ENCODE measurements at regions not wholly inside any gene's neighbourhood (a gene's known extent, or its start where the extent isn't known, plus 50 kb on each side); places are given as distances from the start of the nearest gene placed in this dataset.

DNA sequence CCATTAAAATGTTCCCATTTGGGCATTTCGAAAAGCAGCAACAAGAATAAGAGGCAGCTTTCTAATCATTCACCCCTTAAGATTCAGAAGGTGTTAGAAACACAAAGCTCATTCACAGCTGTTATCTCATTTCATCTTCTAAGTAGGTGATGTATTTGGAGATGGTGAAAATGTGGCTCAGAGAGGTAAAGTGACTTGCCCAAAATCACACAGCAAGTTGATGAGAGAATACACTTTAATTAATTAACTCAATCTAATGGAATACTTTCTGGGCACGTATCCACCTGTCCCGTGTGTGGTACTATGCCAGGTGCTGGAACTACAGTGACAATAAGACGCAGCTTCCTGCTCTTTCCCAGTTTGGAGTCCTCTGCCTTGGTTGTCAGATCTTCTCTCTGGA is 147.4 kb upstream of the LRFN2 start:
- Histone ChIP-seq H3K4me2 (ENCODE audit: low read length) (no peak overlapping the region), H3K4me1 (ENCODE audit: insufficient read depth, low read length) (no peaks in the 10 kb centered on the region), H3K27me3 (ENCODE audit: insufficient read depth, low read length) (peaks cover 4% of the 10 kb centered on the region), H3K27ac (ENCODE audit: low read depth, low read length) (no peak overlapping the region), H3K4me3 (ENCODE audit: insufficient read depth, low read depth, low read length) (no peak overlapping the region), H3K9me3 (ENCODE audit: insufficient read depth, low read depth, low read length) (no peaks in the 10 kb centered on the region), H3K36me3 (ENCODE audit: insufficient read depth, low read length) (no peaks in the 10 kb centered on the region), H4K20me1 (ENCODE audit: insufficient read depth, low read length) (no peaks in the 10 kb centered on the region), H3K9ac (ENCODE audit: low read length) (no peak overlapping the region), H2AFZ (ENCODE audit: low read depth, low read length) (no peak overlapping the region), H3K79me2 (ENCODE audit: insufficient read depth, low read length) (no peaks in the 10 kb centered on the region)
- H3K4me3 Mint-ChIP-seq (ENCODE audit: unreplicated experiment) = no peak overlapping the region
- H3K36me3 Mint-ChIP-seq (ENCODE audit: low read depth, unreplicated experiment) = no peaks in the 10 kb centered on the region
- FAIRE-seq (no peak), DNase-seq (ENCODE audit: low read depth) (no peak)
- no peak for TF ChIP-seq CTCF (IDR thresholded peaks at IDR 0.05; ENCODE audit: insufficient read depth, low read depth, low read length)
- TF ChIP-seq EZH2 (IDR thresholded peaks at IDR 0.05; ENCODE audit: insufficient read depth, low read length) = no peak
- H3K27me3 Mint-ChIP-seq (ENCODE audit: low read depth, unreplicated experiment) = peaks cover 21% of the 10 kb centered on the region
- peaks cover 7% of the 10 kb centered on the region for H3K4me1 Mint-ChIP-seq (ENCODE audit: low read depth, unreplicated experiment)
- H3K9me3 Mint-ChIP-seq (ENCODE audit: unreplicated experiment) = no peaks in the 10 kb centered on the region
- H3K27ac Mint-ChIP-seq (ENCODE audit: unreplicated experiment) = no peak overlapping the region

GRCh38 chr6:40733770-40734396 is 146.7 kb upstream of the LRFN2 start:
- no peak overlapping the region for H3K9ac ChIP-seq (ENCODE audit: low read length)
- DNase-seq (ENCODE audit: low read depth) (no peak), FAIRE-seq (no peak)
- Mint-ChIP-seq H3K4me3 (ENCODE audit: unreplicated experiment) (no peak overlapping the region), H3K27ac (ENCODE audit: unreplicated experiment) (no peak overlapping the region), H3K4me1 (ENCODE audit: low read depth, unreplicated experiment) (peaks cover 7% of the 10 kb centered on the region), H3K27me3 (ENCODE audit: low read depth, unreplicated experiment) (peaks cover 21% of the 10 kb centered on the region), H3K9me3 (ENCODE audit: unreplicated experiment) (no peaks in the 10 kb centered on the region), H3K36me3 (ENCODE audit: low read depth, unreplicated experiment) (no peaks in the 10 kb centered on the region)
- H3K79me2 ChIP-seq (ENCODE audit: insufficient read depth, low read length) = no peaks in the 10 kb centered on the region
- H3K4me2 ChIP-seq (ENCODE audit: low read length) = no peak overlapping the region
- no peak overlapping the region for H3K4me3 ChIP-seq (ENCODE audit: insufficient read depth, low read depth, low read length)
- H3K36me3 ChIP-seq (ENCODE audit: insufficient read depth, low read length) = no peaks in the 10 kb centered on the region
- H3K9me3 ChIP-seq (ENCODE audit: insufficient read depth, low read depth, low read length) = no peaks in the 10 kb centered on the region
- H4K20me1 ChIP-seq (ENCODE audit: insufficient read depth, low read length) = no peaks in the 10 kb centered on the region
- H3K27ac ChIP-seq (ENCODE audit: low read depth, low read length) = no peak overlapping the region
- peaks cover 4% of the 10 kb centered on the region for H3K27me3 ChIP-seq (ENCODE audit: insufficient read depth, low read length)
- no peak overlapping the region for H2AFZ ChIP-seq (ENCODE audit: low read depth, low read length)
- no peaks in the 10 kb centered on the region for H3K4me1 ChIP-seq (ENCODE audit: insufficient read depth, low read length)
- TF ChIP-seq EZH2 (IDR thresholded peaks at IDR 0.05; ENCODE audit: insufficient read depth, low read length) (no peak), CTCF (IDR thresholded peaks at IDR 0.05; ENCODE audit: insufficient read depth, low read depth, low read length) (no peak)

DNA sequence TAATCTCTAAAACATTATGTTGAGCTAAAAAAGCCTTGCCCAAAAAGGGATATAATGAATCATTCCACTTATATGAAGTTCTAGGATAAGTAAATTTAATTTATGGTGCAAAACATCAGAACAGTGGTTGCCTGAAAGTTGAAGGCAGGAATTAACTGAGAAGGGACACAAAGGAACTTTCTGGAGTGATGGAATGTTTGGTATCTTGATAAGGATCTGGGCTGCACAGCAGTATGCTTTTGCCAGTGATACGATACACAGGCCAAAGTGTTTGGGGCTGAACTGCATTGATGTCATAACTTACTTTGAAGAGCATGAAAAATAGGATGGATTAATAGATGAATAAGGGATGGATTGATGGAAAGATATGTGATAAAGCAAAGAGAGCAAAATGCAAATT is 146.1 kb upstream of the LRFN2 start:
- H3K27ac Mint-ChIP-seq (ENCODE audit: unreplicated experiment) = no peak overlapping the region
- FAIRE-seq (peak; percentile 75), DNase-seq (ENCODE audit: low read depth) (peak; percentile 20)
- no peaks in the 10 kb centered on the region for H3K36me3 Mint-ChIP-seq (ENCODE audit: low read depth, unreplicated experiment)
- Histone ChIP-seq H4K20me1 (ENCODE audit: insufficient read depth, low read length) (no peaks in the 10 kb centered on the region), H3K9me3 (ENCODE audit: insufficient read depth, low read depth, low read length) (no peaks in the 10 kb centered on the region), H3K9ac (ENCODE audit: low read length) (no peak overlapping the region), H3K4me3 (ENCODE audit: insufficient read depth, low read depth, low read length) (no peak overlapping the region), H2AFZ (ENCODE audit: low read depth, low read length) (no peak overlapping the region), H3K27ac (ENCODE audit: low read depth, low read length) (no peak overlapping the region), H3K4me1 (ENCODE audit: insufficient read depth, low read length) (no peaks in the 10 kb centered on the region), H3K36me3 (ENCODE audit: insufficient read depth, low read length) (no peaks in the 10 kb centered on the region), H3K79me2 (ENCODE audit: insufficient read depth, low read length) (no peaks in the 10 kb centered on the region), H3K27me3 (ENCODE audit: insufficient read depth, low read length) (peaks cover 4% of the 10 kb centered on the region), H3K4me2 (ENCODE audit: low read length) (peak overlapping the region; percentile 9)
- TF ChIP-seq EZH2 (IDR thresholded peaks at IDR 0.05; ENCODE audit: insufficient read depth, low read length) (no peak), CTCF (IDR thresholded peaks at IDR 0.05; ENCODE audit: insufficient read depth, low read depth, low read length) (no peak)
- H3K4me1 Mint-ChIP-seq (ENCODE audit: low read depth, unreplicated experiment) = peaks cover 7% of the 10 kb centered on the region
- no peak overlapping the region for H3K4me3 Mint-ChIP-seq (ENCODE audit: unreplicated experiment)
- H3K27me3 Mint-ChIP-seq (ENCODE audit: low read depth, unreplicated experiment) = peaks cover 19% of the 10 kb centered on the region
- no peaks in the 10 kb centered on the region for H3K9me3 Mint-ChIP-seq (ENCODE audit: unreplicated experiment)

Measured in astrocyte (in vitro differentiated cells and primary cell).